ENCODE measurements at regions not wholly inside any gene's neighbourhood (a gene's known extent, or its start where the extent isn't known, plus 50 kb on each side); places are given as distances from the start of the nearest gene placed in this dataset. TPM values are rescaled to one million over a fixed set of nuclear protein-coding genes. Genes with fewer than 3 reads are reported as not detected.

GRCh38 chr11:16440136-16440535, 83.8 kb upstream of the SOX6 start:
- DNase-seq (ENCODE audit: low spot score) = no peak

DNA sequence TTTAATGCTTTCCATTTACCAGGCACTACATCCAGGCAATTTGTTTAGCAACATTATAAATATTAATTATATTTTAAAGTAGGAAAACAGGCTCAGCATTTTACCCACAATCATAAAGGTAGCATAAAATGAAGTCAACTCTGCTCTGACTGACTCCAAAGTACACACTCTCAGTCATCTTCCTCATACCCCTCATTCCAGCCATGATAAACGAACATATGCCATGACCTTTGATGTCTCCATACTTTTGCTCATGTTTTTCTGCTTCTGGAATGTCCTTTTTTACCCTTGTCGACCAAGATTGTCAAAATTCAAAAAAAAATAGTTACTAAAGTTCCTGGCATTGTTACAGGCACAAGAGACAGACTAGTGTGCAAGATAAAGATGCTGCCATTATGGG, 77.7 kb upstream of the SOX6 start:
- DNase-seq (ENCODE audit: low spot score) = no peak

GRCh38 chr11:16430674-16431073, 74.3 kb upstream of the SOX6 start:
- DNase-seq (ENCODE audit: low spot score) = no peak

- DNase-seq (ENCODE audit: low spot score) = no peak
Measured at GRCh38 chr11:16421826-16422225, 65.5 kb upstream of the SOX6 start.

DNA sequence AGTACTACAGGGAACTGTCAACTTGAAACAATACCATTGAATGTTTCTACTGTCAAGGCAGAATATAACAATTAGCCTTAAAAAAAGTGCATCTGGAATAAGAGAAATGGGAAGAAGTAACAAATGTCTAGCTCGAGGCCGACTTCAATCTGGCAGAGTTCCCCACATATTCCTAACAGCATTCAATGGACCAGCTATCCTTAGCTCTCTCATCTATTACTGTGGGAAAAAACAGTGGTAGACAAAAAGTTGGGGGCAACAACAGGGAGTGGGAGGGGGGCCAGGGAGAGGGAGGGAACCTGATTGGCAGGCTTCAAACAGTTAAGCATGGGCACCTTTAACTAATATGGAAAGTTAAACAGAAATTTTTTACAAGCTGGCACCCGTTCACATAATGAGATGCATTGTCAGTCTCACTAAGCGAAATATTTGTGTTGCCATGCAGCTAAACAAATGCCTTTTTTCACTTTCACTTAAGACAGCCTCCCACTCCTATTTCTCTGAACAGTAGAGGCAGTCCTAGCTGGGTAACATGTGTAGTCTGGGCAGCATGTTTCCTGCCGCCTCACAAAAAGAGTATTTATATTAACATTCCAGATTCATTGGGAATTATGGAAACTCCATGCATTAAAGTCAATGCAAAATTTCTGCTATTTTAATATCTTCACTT, 62.2 kb upstream of the SOX6 start:
- no peak for DNase-seq (ENCODE audit: low spot score)

DNA sequence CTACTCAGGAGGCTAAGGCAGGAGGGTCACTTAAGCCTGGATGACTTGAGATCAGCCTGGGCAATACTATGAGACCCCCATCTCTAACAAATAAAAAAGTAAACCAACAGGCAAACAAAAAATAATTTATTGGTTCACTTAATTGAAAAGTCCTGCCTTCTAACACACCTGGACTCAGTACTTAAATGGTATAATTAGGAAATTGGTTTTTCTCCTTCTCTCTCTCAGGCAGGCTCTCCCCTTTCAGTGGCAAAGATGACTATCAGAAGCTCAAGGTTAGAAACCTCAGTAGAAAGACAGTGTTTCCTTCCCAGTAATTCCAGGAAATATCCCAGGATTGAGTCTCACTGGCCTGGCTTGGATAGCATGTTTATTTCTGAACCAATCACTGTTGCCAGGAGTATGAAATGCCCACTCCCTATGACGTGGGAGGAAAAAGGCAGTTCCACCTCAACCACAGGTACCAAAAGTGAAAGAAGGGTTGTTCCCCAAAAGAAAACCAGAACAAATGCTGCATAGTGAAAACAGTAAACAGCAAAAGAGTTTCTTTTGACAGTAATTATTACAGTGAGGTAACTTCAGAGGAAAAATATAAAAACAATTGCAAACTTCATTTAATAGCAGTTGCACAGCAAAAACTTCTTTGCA, 56.3 kb upstream of the SOX6 start:
- DNase-seq (ENCODE audit: low spot score) = no peak

DNA sequence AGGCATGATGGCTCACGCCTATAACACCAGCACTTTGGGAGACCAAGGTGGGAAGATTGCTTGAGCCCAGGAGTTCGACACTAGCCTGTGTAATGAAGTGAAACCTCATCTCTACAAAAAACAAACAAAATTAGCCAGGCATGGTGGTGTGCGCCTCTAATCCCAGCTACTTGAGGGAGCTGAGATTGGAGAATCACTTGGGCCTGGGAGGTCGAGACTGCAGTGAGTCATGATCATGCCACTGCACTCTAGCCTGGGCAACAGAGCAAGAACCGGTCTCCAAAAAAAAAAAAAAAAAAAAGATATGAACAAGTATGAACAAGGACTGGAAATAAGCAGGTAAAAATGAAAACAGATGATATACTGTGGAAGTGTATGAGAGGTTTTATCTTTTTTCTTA, 54.1 kb upstream of the SOX6 start:
- no peak for DNase-seq (ENCODE audit: low spot score)

DNA sequence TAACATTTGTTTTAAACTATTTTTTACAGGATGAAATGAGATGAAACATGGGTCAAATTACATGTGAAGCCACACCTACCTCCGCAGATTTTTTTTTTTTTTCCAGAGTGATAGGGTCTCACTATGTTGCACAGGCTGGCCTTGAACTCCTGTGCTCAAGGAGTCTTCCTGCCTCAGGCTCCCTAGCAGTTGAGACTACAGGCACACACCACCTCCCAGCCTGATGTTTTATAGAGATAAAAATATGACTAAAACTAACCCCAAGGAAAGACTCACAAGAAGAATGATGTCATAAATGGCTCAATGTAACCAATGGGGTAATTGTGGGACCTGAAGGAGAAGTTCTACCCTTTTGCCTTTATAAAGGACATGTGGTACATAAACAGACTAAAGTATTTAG, 52.3 kb upstream of the SOX6 start:
- no peak for DNase-seq (ENCODE audit: low spot score)

DNA sequence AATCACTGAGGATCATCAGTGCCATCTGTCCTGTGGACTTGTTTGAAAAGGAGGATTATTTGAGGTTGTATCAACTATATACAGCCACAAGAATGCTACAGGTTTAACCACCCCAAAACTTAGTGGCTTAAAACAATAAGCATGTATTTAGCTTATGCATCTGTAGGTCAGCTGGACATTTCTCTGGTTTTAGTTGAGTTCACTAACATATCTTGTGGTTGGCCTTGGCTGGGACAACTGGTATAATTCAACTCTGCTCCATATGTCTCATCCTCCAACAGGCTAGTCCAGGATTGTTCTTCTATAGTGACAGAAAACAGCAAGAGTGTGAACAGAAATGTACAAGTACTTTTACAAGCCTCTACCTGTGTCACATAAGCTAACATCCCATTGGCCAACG, 49.9 kb upstream of the SOX6 start:
- DNase-seq (ENCODE audit: low spot score) = no peak

Small RNAs in the stretch of these regions (small RNA-seq; reads per million reads assigned to genes)
- gene RN7SL188P = not detected

All from HT-29 (cell line).